CD4-positive, alpha-beta T cell treated with Interleukin-15 for 4 hours (primary cell): ENCODE measurements at regions not wholly inside any gene's neighbourhood (a gene's known extent, or its start where the extent isn't known, plus 50 kb on each side); places are given as distances from the start of the nearest gene placed in this dataset.
"Not testable (repeated sequence)": the region's sequence is repeated elsewhere in the genome, so short reads cannot be mapped to it uniquely, and the experiment has no call there.

Source experiments
- DNase-seq: peaks from one replicate; pipeline ENCODE4 v3.0.0-alpha.2; 2020; ENCODE audit warnings: low spot score

- no peak for DNase-seq
Observed at GRCh38 chr14:22491683-22492621, 97.1 kb downstream of the DAD1 start.

GRCh38 chr14:22491053-22491452, 98.0 kb downstream of the DAD1 start:
- not testable (repeated sequence) for DNase-seq

GRCh38 chr14:22489957-22490950, 98.8 kb downstream of the DAD1 start:
- DNase-seq, result no peak

- DNase-seq, result no peak
Observed at GRCh38 chr14:22489244-22489545, 99.8 kb downstream of the DAD1 start.

- no peak for DNase-seq
Observed at GRCh38 chr14:22488522-22489243, 100.3 kb downstream of the DAD1 start.

- DNase-seq, result no peak
Observed at GRCh38 chr14:22487941-22488340, 101.1 kb downstream of the DAD1 start.

GRCh38 chr14:22487401-22487800, 101.6 kb downstream of the DAD1 start:
- DNase-seq, result no peak

GRCh38 chr14:22486675-22487074, 102.3 kb downstream of the DAD1 start:
- no peak for DNase-seq

GRCh38 chr14:22485649-22486048, 103.4 kb downstream of the DAD1 start:
- no peak for DNase-seq

GRCh38 chr14:22485178-22485577, 103.8 kb downstream of the DAD1 start:
- no peak for DNase-seq

- no peak for DNase-seq
Observed at GRCh38 chr14:22484632-22485031, 104.4 kb downstream of the DAD1 start.

- no peak for DNase-seq
Observed at GRCh38 chr14:22483863-22484593, 105.0 kb downstream of the DAD1 start.

GRCh38 chr14:22482782-22483553, 106.1 kb downstream of the DAD1 start:
- DNase-seq, result no peak

- DNase-seq, result no peak
Observed at GRCh38 chr14:22482085-22482694, 106.8 kb downstream of the DAD1 start.

- DNase-seq, result no peak
Observed at GRCh38 chr14:22481546-22481945, 107.5 kb downstream of the DAD1 start.

- no peak for DNase-seq
Observed at GRCh38 chr14:22479776-22480464, 109.1 kb downstream of the DAD1 start.

GRCh38 chr14:22479132-22479531, 109.9 kb downstream of the DAD1 start:
- DNase-seq, result no peak

- DNase-seq, result no peak
Observed at GRCh38 chr14:22478670-22479069, 110.4 kb downstream of the DAD1 start.

- no peak for DNase-seq
Observed at GRCh38 chr14:22478247-22478646, 110.8 kb downstream of the DAD1 start.
